GM18505 (cell line): ENCODE measurements at regions not wholly inside any gene's neighbourhood (a gene's known extent, or its start where the extent isn't known, plus 50 kb on each side); places are given as distances from the start of the nearest gene placed in this dataset.

Source experiments
- ATAC-seq: cut with Tn5 transposase; IDR thresholded peaks from one replicate; pipeline ENCODE4 v1.9.1; 2021; ENCODE audit not compliant: unreplicated experiment
- POLR2A ChIP-seq: IDR thresholded peaks from 4 replicates; pipeline ENCODE4 v1.6.1; 2011; ENCODE audit warnings: borderline replicate concordance; ENCODE audit not compliant: insufficient read depth, insufficient read length; ENCODE audit errors: extremely low read depth

DNA sequence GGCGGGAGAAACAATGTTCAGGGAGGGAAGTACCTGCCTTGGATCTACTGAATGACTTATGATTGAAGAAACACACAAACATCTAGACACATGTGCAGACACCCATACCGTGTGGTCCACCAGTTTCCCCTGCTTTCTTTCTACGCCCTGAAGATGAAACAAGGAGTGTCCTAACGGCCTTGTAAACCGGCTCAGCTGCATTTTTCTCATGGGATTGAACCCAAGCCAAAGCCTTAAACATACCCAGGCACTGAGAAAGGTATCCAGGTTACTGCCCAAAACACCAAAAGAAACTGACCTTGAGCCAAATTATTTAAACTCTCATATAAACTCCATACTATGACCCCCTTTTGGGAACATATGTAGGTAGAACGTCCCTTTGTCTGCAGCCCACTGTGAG lies 630.0 kb upstream of the RGS18 start:
- no peak for TF ChIP-seq POLR2A
- no peak for ATAC-seq

- ATAC-seq = no peak
- no peak for TF ChIP-seq POLR2A
These were observed 627.3 kb upstream of the RGS18 start for GRCh38 chr1:191530928-191531327.

DNA sequence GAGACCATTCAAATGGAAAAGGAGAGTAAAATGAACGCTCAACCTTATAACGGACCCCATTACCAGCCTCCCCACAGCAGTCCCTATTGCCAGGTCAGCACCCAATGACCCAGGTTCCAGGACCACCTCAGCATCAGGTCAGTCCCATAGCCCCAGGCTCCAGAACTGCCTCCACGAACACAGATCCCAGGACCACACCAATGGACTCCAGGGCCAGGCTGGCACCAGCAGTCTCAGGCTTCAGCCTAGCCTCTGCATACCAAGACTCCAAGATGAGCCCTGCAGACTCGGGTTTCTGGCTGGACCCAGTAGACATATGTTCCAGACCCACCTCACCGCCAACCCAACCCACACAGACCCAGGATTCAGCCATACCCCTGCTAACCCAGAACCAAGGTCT lies 625.0 kb upstream of the RGS18 start:
- no peak for ATAC-seq
- TF ChIP-seq POLR2A = no peak

GRCh38 chr1:191536791-191537429 lies 621.4 kb upstream of the RGS18 start:
- no peak for TF ChIP-seq POLR2A
- ATAC-seq = no peak

GRCh38 chr1:191541758-191542157 lies 616.5 kb upstream of the RGS18 start:
- no peak for TF ChIP-seq POLR2A

DNA sequence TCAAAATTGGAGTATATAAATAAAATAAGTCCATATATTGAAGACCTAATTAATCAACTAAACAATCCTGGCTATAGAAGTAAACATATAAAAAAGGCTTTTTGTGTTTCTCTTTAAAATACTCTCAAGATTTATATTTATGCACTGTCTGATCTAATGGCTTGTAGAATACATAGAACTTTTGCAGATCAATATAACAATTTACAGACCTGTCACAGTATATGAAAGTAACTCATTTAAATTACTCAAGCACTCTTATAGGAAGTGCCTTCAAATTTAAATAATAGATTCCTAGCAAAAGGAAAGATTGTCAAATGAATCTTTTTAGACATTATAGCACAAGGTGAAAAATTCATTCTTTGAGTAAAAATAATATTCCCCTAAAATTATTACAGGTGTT lies 615.8 kb upstream of the RGS18 start:
- no peak for ATAC-seq
- TF ChIP-seq POLR2A = no peak

More at GRCh38 chr1:191541758-191542157, 616.5 kb upstream of the RGS18 start:
- ATAC-seq = no peak

GRCh38 chr1:191546803-191547202 lies 611.5 kb upstream of the RGS18 start:
- no peak for TF ChIP-seq POLR2A
- no peak for ATAC-seq

DNA sequence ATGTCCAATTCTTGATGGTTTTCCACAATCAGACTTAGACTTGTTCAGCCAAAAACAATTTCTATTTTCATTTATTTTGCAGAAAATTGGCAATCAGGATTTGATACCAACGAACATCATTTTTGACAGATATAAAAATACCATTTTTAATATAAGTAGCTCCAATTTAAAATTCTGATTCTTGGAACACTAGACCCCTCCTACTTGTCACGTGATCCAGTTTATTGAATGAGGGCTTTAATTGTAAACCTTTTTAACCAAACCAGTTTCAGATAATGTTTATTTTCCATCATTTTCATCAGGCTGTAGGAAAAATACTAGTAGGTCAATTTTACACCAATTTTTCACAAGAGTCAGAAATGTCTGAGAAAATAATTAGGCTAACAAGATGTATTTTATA lies 607.2 kb upstream of the RGS18 start:
- TF ChIP-seq POLR2A = no peak
- no peak for ATAC-seq

GRCh38 chr1:191558379-191558778 lies 599.9 kb upstream of the RGS18 start:
- no peak for ATAC-seq
- no peak for TF ChIP-seq POLR2A

DNA sequence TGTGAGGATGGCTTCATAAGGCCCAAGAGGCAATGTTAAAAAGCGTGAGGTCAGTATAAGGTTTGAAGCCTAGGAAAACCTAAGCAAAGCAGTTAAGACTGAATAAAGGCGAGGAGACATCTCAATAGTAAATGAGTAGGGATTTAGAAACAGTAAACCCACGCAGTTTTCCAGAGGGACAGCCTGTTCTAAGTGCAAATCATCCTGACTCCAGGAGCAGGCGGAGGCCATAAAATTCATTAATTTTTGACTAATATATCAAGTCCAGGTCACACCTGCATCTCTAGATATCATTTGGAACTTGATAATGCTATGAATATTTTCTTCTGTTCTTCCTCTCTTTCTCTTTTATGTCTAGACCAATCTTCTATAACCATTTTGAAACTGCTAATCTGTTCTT lies 597.0 kb upstream of the RGS18 start:
- ATAC-seq = no peak
- TF ChIP-seq POLR2A = no peak

GRCh38 chr1:191564275-191564674 lies 594.0 kb upstream of the RGS18 start:
- no peak for TF ChIP-seq POLR2A
- ATAC-seq = no peak

DNA sequence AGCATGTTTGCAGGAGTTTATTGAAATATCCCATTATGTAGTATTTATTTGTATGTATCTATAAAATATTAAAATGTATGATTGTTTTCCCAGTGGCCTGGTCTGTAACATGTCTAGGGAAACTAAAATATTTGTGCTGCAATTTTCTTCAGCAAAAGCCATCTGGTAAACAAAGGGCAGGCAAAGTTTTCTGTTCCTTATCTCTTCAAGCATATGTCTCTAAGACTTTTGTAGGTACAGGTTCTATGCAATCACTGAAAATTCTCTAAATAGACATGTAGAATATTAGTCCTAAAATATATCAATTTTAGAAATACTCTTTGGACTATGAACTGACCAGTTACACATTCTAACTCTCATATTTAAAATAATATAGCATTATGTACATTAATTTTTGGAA lies 585.8 kb upstream of the RGS18 start:
- TF ChIP-seq POLR2A = no peak
- no peak for ATAC-seq

DNA sequence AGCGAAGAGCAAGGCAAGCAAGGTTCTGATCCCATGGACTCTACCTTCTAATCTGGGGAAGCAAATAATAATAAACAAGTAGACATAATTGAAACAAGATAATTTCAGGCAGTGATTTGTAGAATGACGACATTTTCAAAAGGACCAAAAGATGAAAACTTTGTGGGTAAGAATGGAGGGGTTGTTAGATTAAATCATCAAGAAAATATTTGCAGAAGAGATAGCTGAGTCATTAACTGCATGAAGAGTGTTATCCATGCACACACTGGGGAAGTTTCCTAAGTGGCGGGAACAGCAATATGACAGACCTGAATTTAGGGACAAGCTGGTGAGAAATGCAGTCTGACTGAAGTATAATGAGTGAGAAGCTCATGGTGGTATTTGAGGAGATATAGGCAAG lies 583.1 kb upstream of the RGS18 start:
- no peak for ATAC-seq
- TF ChIP-seq POLR2A = no peak

GRCh38 chr1:191575746-191576145 lies 582.5 kb upstream of the RGS18 start:
- TF ChIP-seq POLR2A = no peak
- no peak for ATAC-seq

DNA sequence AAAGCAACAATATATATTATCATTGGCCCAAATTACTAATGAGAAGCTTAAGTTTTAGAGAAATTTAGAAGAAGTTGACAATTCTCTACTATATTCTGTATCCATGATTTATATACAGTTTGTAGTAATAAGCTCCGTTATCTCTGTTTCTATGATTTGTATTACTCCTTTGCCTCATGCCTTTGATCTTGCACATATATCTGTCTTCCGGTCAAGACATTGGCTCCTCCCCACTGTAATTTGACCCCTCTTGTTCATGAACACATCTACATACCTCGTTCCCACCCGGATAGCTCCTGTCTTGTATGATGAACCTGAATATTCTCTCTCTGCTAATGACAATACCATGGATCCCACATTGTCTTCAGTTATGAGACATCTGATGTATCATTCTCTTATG lies 581.0 kb upstream of the RGS18 start:
- ATAC-seq = no peak
- no peak for TF ChIP-seq POLR2A
